NB4 (cell line): ENCODE measurements at regions not wholly inside any gene's neighbourhood (a gene's known extent, or its start where the extent isn't known, plus 50 kb on each side); places are given as distances from the start of the nearest gene placed in this dataset.

Source experiments
- POLR2A ChIP-seq: IDR thresholded peaks from 2 replicates; pipeline ENCODE4 v1.6.1; 2011; ENCODE audit warnings: mild to moderate bottlenecking; ENCODE audit not compliant: insufficient read length; ENCODE audit errors: extremely low read depth
- TF ChIP-seq, protein P1 (sequence below): IDR thresholded peaks from one replicate; pipeline ENCODE4 v1.5.1; 2012; ENCODE audit warnings: low read depth, low read length
- TF ChIP-seq, protein P2 (sequence below): IDR thresholded peaks from 2 replicates; pipeline ENCODE4 v1.6.1; 2011; ENCODE audit warnings: low read depth, low read length

DNA sequence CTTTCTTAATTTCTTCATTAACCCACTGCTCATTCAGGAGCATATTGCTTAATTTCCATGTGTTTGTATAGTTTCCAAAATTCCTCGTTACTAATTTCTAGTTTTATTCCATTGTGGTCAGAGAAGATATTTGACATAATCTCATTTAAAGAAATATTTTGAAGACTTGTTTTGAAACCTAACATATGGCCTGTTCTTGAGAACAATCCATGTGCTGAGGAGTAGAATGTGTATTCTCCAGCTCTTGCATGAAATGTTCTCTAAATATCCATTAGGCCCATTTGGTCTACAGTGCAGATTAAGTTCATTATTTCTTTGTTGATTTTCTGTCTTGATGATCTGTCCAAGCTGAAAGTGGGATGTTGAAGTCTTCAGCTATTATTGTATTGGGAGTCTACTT is 251.7 kb downstream of the ALDH8A1 start:
- TF ChIP-seq, protein P1, sequence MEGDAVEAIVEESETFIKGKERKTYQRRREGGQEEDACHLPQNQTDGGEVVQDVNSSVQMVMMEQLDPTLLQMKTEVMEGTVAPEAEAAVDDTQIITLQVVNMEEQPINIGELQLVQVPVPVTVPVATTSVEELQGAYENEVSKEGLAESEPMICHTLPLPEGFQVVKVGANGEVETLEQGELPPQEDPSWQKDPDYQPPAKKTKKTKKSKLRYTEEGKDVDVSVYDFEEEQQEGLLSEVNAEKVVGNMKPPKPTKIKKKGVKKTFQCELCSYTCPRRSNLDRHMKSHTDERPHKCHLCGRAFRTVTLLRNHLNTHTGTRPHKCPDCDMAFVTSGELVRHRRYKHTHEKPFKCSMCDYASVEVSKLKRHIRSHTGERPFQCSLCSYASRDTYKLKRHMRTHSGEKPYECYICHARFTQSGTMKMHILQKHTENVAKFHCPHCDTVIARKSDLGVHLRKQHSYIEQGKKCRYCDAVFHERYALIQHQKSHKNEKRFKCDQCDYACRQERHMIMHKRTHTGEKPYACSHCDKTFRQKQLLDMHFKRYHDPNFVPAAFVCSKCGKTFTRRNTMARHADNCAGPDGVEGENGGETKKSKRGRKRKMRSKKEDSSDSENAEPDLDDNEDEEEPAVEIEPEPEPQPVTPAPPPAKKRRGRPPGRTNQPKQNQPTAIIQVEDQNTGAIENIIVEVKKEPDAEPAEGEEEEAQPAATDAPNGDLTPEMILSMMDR, result no peak
- no peak for TF ChIP-seq POLR2A
- TF ChIP-seq, protein P2, sequence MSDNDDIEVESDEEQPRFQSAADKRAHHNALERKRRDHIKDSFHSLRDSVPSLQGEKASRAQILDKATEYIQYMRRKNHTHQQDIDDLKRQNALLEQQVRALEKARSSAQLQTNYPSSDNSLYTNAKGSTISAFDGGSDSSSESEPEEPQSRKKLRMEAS, result no peak
